GM23338 (cell line): ENCODE measurements at regions not wholly inside any gene's neighbourhood (a gene's known extent, or its start where the extent isn't known, plus 50 kb on each side); places are given as distances from the start of the nearest gene placed in this dataset.

Experiments
- ATAC-seq: fragments of 200-7000 bp; cut with Tn5 transposase; 3 replicates; pipeline ENCODE4 v1.9.1; 2020
- DNase-seq: peaks from one replicate; pipeline ENCODE4 v3.0.0-alpha.2; 2015; ENCODE audit warnings: low spot score
- H2AFZ ChIP-seq: fragments of 200-600 bp; sonication (generic); 2 replicates; pipeline ENCODE4 v1.8.0; 2016; ENCODE audit warnings: antibody characterized with exemption, mild to moderate bottlenecking, moderate library complexity
- H3F3A ChIP-seq: fragments of 200-600 bp; sonication (generic); replicated peaks from 2 replicates; pipeline ENCODE4 v1.8.0; 2017; ENCODE audit warnings: antibody characterized with exemption, mixed run types, low read depth
- H3K27ac ChIP-seq: fragments of 200-600 bp; sonication (generic); 2 replicates; pipeline ENCODE4 v1.6.1; 2016; ENCODE audit warnings: low read depth
- H3K27me3 ChIP-seq: fragments of 200-600 bp; sonication (generic); 2 replicates; pipeline ENCODE4 v1.8.0; 2016; ENCODE audit warnings: mild to moderate bottlenecking, mixed run types, moderate library complexity; ENCODE audit not compliant: insufficient read depth
- H3K36me3 ChIP-seq: fragments of 200-600 bp; sonication (generic); 2 replicates; pipeline ENCODE4 v1.8.0; 2016; ENCODE audit warnings: mild to moderate bottlenecking; ENCODE audit not compliant: insufficient read depth
- H3K4me1 ChIP-seq: fragments of 200-600 bp; sonication (generic); 2 replicates; pipeline ENCODE4 v1.8.0; 2016; ENCODE audit warnings: mild to moderate bottlenecking, moderate library complexity; ENCODE audit not compliant: insufficient read depth
- H3K4me2 ChIP-seq: fragments of 200-600 bp; sonication (generic); 2 replicates; pipeline ENCODE4 v1.7.1; 2017; ENCODE audit warnings: mixed run types
- H3K4me3 ChIP-seq: fragments of 200-600 bp; sonication (generic); 2 replicates; pipeline ENCODE4 v1.6.1; 2016; ENCODE audit warnings: mixed run types
- H3K79me2 ChIP-seq: fragments of 200-600 bp; sonication (generic); replicated peaks from 2 replicates; pipeline ENCODE4 v1.8.0; 2017; ENCODE audit warnings: mild to moderate bottlenecking; ENCODE audit not compliant: insufficient read depth
- H3K9me2 ChIP-seq: fragments of 200-600 bp; sonication (generic); 2 replicates; pipeline ENCODE4 v1.8.0; 2017; ENCODE audit not compliant: insufficient read depth
- H4K20me1 ChIP-seq: fragments of 200-600 bp; sonication (generic); replicated peaks from 2 replicates; pipeline ENCODE4 v1.8.0; 2017; ENCODE audit warnings: mild to moderate bottlenecking; ENCODE audit not compliant: insufficient read depth
- H3K27ac Mint-ChIP-seq: 2 replicates; pipeline ENCODE4 v1.8.0; 2020; ENCODE audit warnings: inconsistent platforms, mild to moderate bottlenecking, moderate library complexity, mixed read lengths
- H3K27me3 Mint-ChIP-seq: 3 replicates; pipeline ENCODE4 v1.8.0; 2022; ENCODE audit warnings: low read depth, mild to moderate bottlenecking, moderate library complexity, mixed read lengths, inconsistent platforms; ENCODE audit not compliant: insufficient read depth, poor library complexity
- H3K36me3 Mint-ChIP-seq: 3 replicates; pipeline ENCODE4 v1.8.0; 2021; ENCODE audit warnings: low read depth, mild to moderate bottlenecking, inconsistent platforms, moderate library complexity, mixed read lengths
- H3K4me1 Mint-ChIP-seq: 3 replicates; pipeline ENCODE4 v1.8.0; 2020; ENCODE audit warnings: mild to moderate bottlenecking, inconsistent platforms, mixed read lengths
- H3K4me3 Mint-ChIP-seq: 3 replicates; pipeline ENCODE4 v1.8.0; 2021; ENCODE audit warnings: moderate library complexity, mild to moderate bottlenecking, inconsistent platforms, mixed read lengths
- H3K9me3 Mint-ChIP-seq: 3 replicates; pipeline ENCODE4 v1.8.0; 2020; ENCODE audit warnings: moderate library complexity, mild to moderate bottlenecking, inconsistent platforms, mixed read lengths
- EZH2 ChIP-seq: fragments of 200-600 bp; sonication (generic); IDR thresholded peaks from one replicate; pipeline ENCODE4 v1.8.0; 2017; ENCODE audit warnings: antibody characterized with exemption, mild to moderate bottlenecking, low read depth; ENCODE audit not compliant: unreplicated experiment
- JUNB ChIP-seq: IDR thresholded peaks from one replicate; pipeline ENCODE4 v1.6.1; 2016; ENCODE audit warnings: antibody characterized with exemption; ENCODE audit not compliant: unreplicated experiment
- NANOG ChIP-seq: IDR thresholded peaks from 2 replicates; pipeline ENCODE4 v1.6.1; 2016; ENCODE audit warnings: antibody characterized with exemption, borderline replicate concordance
- TF ChIP-seq, protein P1 (sequence below), 2 experiments: fragments of 200-600 bp in 1 of 2; sonication (generic) in 1 of 2; conservative IDR thresholded peaks; 2 replicates each; pipeline versions ENCODE4 v1.5.1 to v1.6.1; 2016 to 2017; ENCODE audit warnings: antibody characterized with exemption in 2 of 2, low read depth in 2 of 2, mild to moderate bottlenecking in 2 of 2, moderate library complexity in 1 of 2

DNA sequence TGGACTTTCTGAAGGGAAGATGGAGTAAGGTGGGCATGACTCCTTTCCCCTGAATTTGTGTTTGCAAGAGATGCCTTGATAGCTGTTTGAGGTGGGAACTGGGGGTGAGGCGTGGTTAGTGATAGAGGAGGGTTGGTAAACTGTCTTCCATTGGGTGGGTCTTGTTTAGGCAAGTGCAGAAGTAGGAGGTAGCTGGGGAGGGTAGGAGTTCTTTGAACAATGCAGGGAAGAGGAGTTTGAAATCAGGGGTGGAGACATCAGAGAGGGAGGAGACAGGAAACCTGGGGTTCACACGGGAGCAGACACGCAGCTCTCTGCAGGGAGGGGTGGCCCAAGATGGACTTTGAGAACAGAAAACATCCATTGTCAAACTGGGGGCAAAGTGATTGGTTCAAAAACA, 267.1 kb downstream of the TSN start (continued):
- TF ChIP-seq NANOG, result no peak

DNA sequence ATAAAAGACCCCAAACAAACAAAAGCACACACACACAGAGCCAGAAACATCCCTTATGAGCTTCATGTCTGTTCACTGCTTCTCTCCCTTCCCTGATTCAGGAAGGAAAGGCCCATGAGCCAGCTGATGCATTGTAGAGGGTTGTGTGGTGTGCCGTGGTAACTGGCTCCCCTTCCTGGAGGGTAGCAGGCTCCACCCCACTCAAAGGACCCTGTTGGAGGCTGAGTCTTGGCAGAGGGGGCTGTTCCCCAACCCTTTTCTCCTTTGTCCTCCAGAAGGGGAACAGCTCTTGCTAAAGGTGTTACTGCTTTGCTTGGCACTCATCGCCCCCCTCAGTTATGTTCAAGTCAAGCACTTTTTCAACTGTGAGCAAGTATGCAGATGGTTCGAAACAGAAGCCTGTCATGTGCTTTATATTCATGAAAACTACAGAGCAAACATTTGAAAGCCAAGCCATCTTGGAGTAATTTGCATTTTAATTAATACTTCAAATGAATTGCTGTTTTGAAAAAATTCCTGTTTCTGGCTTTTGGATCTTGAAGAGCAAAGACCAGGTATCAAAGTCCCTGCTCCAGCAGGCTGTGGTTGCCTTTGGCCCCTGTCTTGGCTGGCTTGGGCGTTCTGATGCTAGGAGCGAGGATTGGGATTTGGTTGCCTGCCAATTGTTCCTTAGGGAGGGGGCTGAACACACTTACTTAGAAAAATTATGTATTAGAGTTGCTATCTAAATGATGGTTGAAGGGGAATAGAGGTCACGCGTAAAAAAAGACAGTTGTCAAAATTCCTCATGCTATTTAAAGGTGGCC, 267.8 kb downstream of the TSN start:
- H2AFZ ChIP-seq, result peak overlapping the region; percentile 88; the same call in 1 of the 2 replicates
- Mint-ChIP-seq H3K9me3 (no peaks in the 10 kb centered on the region; the same call in 1 of the 3 replicates), H3K4me1 (peaks cover 21% of the 10 kb centered on the region), H3K36me3 (no peaks in the 10 kb centered on the region), H3K4me3 (no peak overlapping the region), H3K27me3 (peaks cover 6% of the 10 kb centered on the region), H3K27ac (no peak overlapping the region; the same call in 1 of the 2 replicates)
- 0 out of 2 replicates have a peak, but pooled peaks cover 4% of the 10 kb centered on the region for H3K4me1 ChIP-seq
- H3K27me3 ChIP-seq, result no peaks in the 10 kb centered on the region
- TF ChIP-seq, protein P1, sequence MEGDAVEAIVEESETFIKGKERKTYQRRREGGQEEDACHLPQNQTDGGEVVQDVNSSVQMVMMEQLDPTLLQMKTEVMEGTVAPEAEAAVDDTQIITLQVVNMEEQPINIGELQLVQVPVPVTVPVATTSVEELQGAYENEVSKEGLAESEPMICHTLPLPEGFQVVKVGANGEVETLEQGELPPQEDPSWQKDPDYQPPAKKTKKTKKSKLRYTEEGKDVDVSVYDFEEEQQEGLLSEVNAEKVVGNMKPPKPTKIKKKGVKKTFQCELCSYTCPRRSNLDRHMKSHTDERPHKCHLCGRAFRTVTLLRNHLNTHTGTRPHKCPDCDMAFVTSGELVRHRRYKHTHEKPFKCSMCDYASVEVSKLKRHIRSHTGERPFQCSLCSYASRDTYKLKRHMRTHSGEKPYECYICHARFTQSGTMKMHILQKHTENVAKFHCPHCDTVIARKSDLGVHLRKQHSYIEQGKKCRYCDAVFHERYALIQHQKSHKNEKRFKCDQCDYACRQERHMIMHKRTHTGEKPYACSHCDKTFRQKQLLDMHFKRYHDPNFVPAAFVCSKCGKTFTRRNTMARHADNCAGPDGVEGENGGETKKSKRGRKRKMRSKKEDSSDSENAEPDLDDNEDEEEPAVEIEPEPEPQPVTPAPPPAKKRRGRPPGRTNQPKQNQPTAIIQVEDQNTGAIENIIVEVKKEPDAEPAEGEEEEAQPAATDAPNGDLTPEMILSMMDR (conservative IDR thresholded peaks at IDR 0.05; ENCODE audit: low read depth in 2 of 2), result peak; percentile 35 to 47
- TF ChIP-seq JUNB, result no peak
- no peak overlapping the region for H3K4me3 ChIP-seq
- no peaks in the 10 kb centered on the region for H3K79me2 ChIP-seq
- no peaks in the 10 kb centered on the region for H3K36me3 ChIP-seq
- H3K9me2 ChIP-seq, result peaks cover 7% of the 10 kb centered on the region; the same call in 1 of the 2 replicates
- peak; percentile 56 for ATAC-seq
- H3K27ac ChIP-seq, result no peak overlapping the region
- no peaks in the 10 kb centered on the region for H4K20me1 ChIP-seq
- no peak overlapping the region for H3K4me2 ChIP-seq
- DNase-seq, result peak; percentile 30
- H3F3A ChIP-seq, result no peaks in the 10 kb centered on the region

DNA sequence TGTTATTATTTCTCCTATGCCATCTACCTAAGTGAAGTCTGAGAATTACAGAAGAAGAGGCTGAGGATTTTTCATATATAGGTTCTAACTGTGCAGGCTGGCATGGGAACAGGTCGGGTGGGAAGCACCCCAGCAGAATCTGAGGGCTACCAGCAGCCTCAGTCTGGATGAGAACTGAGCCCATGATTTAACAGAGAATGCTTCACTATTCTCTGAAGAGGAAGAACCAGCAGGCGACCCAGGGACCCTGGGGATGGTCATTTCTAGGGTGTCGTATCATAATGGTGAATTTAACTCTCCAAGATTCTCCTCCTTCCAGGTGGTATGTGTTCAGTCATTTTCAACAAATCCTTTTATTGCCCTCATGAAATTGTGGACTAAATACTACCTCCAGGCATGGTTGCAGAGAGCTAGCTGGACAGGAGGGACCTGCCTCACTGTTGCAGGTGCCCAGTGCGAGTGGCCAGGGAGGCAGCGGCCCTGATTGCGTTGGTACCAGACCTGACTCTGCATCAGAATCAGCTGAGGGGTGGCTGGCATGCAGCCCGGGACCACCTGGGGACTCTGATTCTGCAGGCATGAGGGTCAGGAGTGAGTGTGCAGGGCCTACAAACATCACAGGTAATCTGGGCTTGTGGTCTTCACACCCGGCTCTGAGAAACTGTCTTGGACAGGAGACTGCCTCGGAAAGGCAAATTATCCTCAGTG, 272.2 kb downstream of the TSN start:
- no peak overlapping the region for H3K27ac Mint-ChIP-seq
- ATAC-seq, result no peak

More for the DNA sequence above, 272.2 kb downstream of the TSN start:
- H3K27me3 Mint-ChIP-seq, result no peaks in the 10 kb centered on the region
- no peaks in the 10 kb centered on the region for H3K27me3 ChIP-seq
- H3K4me1 Mint-ChIP-seq, result peaks cover 14% of the 10 kb centered on the region
- DNase-seq, result no peak
- no peak overlapping the region for H3K4me2 ChIP-seq
- no peak overlapping the region for H3K27ac ChIP-seq
- 0 out of 2 replicates have a peak overlapping the region, but pooled peaks have one; percentile 5 for H2AFZ ChIP-seq
- H3K36me3 Mint-ChIP-seq, result no peaks in the 10 kb centered on the region
- H3K79me2 ChIP-seq, result no peaks in the 10 kb centered on the region
- TF ChIP-seq EZH2, result no peak
- no peaks in the 10 kb centered on the region for H3K9me2 ChIP-seq
- no peaks in the 10 kb centered on the region for H4K20me1 ChIP-seq
- H3K4me3 ChIP-seq, result no peak overlapping the region
- no peaks in the 10 kb centered on the region for H3K36me3 ChIP-seq
- H3F3A ChIP-seq, result no peaks in the 10 kb centered on the region
- H3K4me3 Mint-ChIP-seq, result no peak overlapping the region
- H3K4me1 ChIP-seq, result no peaks in the 10 kb centered on the region; the same call in 1 of the 2 replicates
- no peaks in the 10 kb centered on the region; the same call in none of the 3 replicates for H3K9me3 Mint-ChIP-seq
